ENCODE measurements at regions not wholly inside any gene's neighbourhood (a gene's known extent, or its start where the extent isn't known, plus 50 kb on each side); places are given as distances from the start of the nearest gene placed in this dataset.
"Not testable (repeated sequence)": the region's sequence is repeated elsewhere in the genome, so short reads cannot be mapped to it uniquely, and the experiment has no call there.

GRCh38 chr21:35748678-35749314, 311.5 kb downstream of the SETD4 start:
- no peak for DNase-seq (ENCODE audit: low read depth)

GRCh38 chr21:35743571-35743970, 316.8 kb downstream of the SETD4 start:
- DNase-seq (ENCODE audit: low read depth), result no peak

- no peak for DNase-seq (ENCODE audit: low read depth)
Measured at GRCh38 chr21:35738347-35738961, 321.9 kb downstream of the SETD4 start.

- DNase-seq (ENCODE audit: low read depth), result no peak
Measured at GRCh38 chr21:35737899-35738346, 322.4 kb downstream of the SETD4 start.

- no peak for DNase-seq (ENCODE audit: low read depth)
Measured at GRCh38 chr21:35737449-35737848, 322.9 kb downstream of the SETD4 start.

GRCh38 chr21:35732788-35733187, 327.5 kb downstream of the SETD4 start:
- no peak for DNase-seq (ENCODE audit: low read depth)

GRCh38 chr21:35730325-35730724, 330.0 kb downstream of the SETD4 start:
- no peak for DNase-seq (ENCODE audit: low read depth)

- no peak for DNase-seq (ENCODE audit: low read depth)
Measured at GRCh38 chr21:35727830-35728229, 332.5 kb downstream of the SETD4 start.

GRCh38 chr21:35724156-35724555, 336.2 kb downstream of the SETD4 start:
- no peak for DNase-seq (ENCODE audit: low read depth)

GRCh38 chr21:35721701-35722100, 338.6 kb downstream of the SETD4 start:
- DNase-seq (ENCODE audit: low read depth), result no peak

GRCh38 chr21:35720208-35720731, 340.1 kb downstream of the SETD4 start:
- no peak for DNase-seq (ENCODE audit: low read depth)

GRCh38 chr21:35719080-35719479, 341.2 kb downstream of the SETD4 start:
- DNase-seq (ENCODE audit: low read depth), result no peak

GRCh38 chr21:35716876-35717565, 343.3 kb downstream of the SETD4 start:
- DNase-seq (ENCODE audit: low read depth), result no peak

- no peak for DNase-seq (ENCODE audit: low read depth)
Measured at GRCh38 chr21:35713914-35714313, 346.4 kb downstream of the SETD4 start.

- no peak for DNase-seq (ENCODE audit: low read depth)
Measured at GRCh38 chr21:35711661-35712060, 348.7 kb downstream of the SETD4 start.

GRCh38 chr21:35711213-35711612, 349.1 kb downstream of the SETD4 start:
- no peak for DNase-seq (ENCODE audit: low read depth)

GRCh38 chr21:35709990-35710389, 350.3 kb downstream of the SETD4 start:
- not testable (repeated sequence) for DNase-seq (ENCODE audit: low read depth)

GRCh38 chr21:35705888-35706287, 354.4 kb downstream of the SETD4 start:
- DNase-seq (ENCODE audit: low read depth), result no peak

GRCh38 chr21:35705237-35705887, 355.0 kb downstream of the SETD4 start:
- no peak for DNase-seq (ENCODE audit: low read depth)

GRCh38 chr21:35703704-35704103, 356.6 kb downstream of the SETD4 start:
- no peak for DNase-seq (ENCODE audit: low read depth)

GRCh38 chr21:35699361-35699760, 361.0 kb downstream of the SETD4 start:
- no peak for DNase-seq (ENCODE audit: low read depth)

GRCh38 chr21:35697321-35697808, 363.0 kb downstream of the SETD4 start:
- DNase-seq (ENCODE audit: low read depth), result no peak
